Natural killer cell (primary cell): ENCODE measurements at regions not wholly inside any gene's neighbourhood (a gene's known extent, or its start where the extent isn't known, plus 50 kb on each side); places are given as distances from the start of the nearest gene placed in this dataset.

ENCODE experiments used
- ATAC-seq, 3 donors: fragments of 150-1000 bp in 2 of 3; fragments of 200-7000 bp in 1 of 3; cut with Tn5 transposase; 1 replicate in 1 of 3; 2 replicates in 2 of 3; pipeline ENCODE4 v1.10.0; 2021; ENCODE audit warnings: mild to moderate bottlenecking in 2 of 3, moderate library complexity in 2 of 3
- DNase-seq, 2 donors: peaks; one replicate each; pipeline versions ENCODE4 v3.0.0 to v3.0.0-alpha.2; 2013 to 2021; ENCODE audit warnings: mixed read lengths in 1 of 2
- H3K27ac ChIP-seq: one replicate; pipeline ENCODE4 v1.5.1; 2013; ENCODE audit warnings: mild to moderate bottlenecking, low read length
- H3K27me3 ChIP-seq: one replicate; pipeline ENCODE4 v1.6.1; 2013; ENCODE audit warnings: low read length; ENCODE audit not compliant: control insufficient read depth, insufficient read depth
- H3K36me3 ChIP-seq: one replicate; pipeline ENCODE4 v1.6.1; 2013; ENCODE audit warnings: low read length; ENCODE audit not compliant: control insufficient read depth, insufficient read depth
- H3K4me1 ChIP-seq: one replicate; pipeline ENCODE4 v1.6.1; 2013; ENCODE audit warnings: low read length; ENCODE audit not compliant: control insufficient read depth, insufficient read depth
- H3K4me3 ChIP-seq: one replicate; pipeline ENCODE4 v1.5.1; 2013; ENCODE audit warnings: low read length
- H3K9me3 ChIP-seq: one replicate; pipeline ENCODE4 v1.6.1; 2013; ENCODE audit warnings: low read length; ENCODE audit not compliant: control insufficient read depth, insufficient read depth
- H3K27ac Mint-ChIP-seq, 2 donors: one replicate each; pipeline ENCODE4 v1.8.0; 2022; ENCODE audit warnings: mild to moderate bottlenecking in 2 of 2, mixed read lengths in 2 of 2, moderate library complexity in 1 of 2
- H3K27me3 Mint-ChIP-seq, 2 donors: one replicate each; pipeline ENCODE4 v1.8.0; 2022; ENCODE audit warnings: low read depth in 2 of 2, mixed read lengths in 2 of 2
- H3K36me3 Mint-ChIP-seq: one replicate; pipeline ENCODE4 v1.8.0; 2022; ENCODE audit warnings: mixed read lengths
- H3K4me1 Mint-ChIP-seq, 2 donors: one replicate each; pipeline ENCODE4 v1.8.0; 2022; ENCODE audit warnings: mixed read lengths in 2 of 2
- H3K4me3 Mint-ChIP-seq: one replicate; pipeline ENCODE4 v1.8.0; 2022; ENCODE audit warnings: mild to moderate bottlenecking, moderate library complexity, mixed read lengths
- H3K9me3 Mint-ChIP-seq, 2 donors: one replicate each; pipeline ENCODE4 v1.8.0; 2022; ENCODE audit warnings: mixed read lengths in 2 of 2
- WGBS: methylation state at CpG from one replicate; pipeline ENCODE4 v1.1.7; 2013; ENCODE audit warnings: missing lambda C conversion rate; ENCODE audit not compliant: insufficient coverage; 5-methylcytosine and 5-hydroxymethylcytosine counted together
- intact Hi-C: fragments of 100-400 bp; cut with micrococcal nuclease; formaldehyde crosslinking; loops from one replicate; pipeline ENCODE4 v1.14.2; 2022
- TF ChIP-seq, protein P1 (sequence below): fragments of 200-600 bp; IDR thresholded peaks from one replicate; pipeline ENCODE4 v1.8.0; 2022; ENCODE audit warnings: antibody characterized with exemption

- Mint-ChIP-seq H3K27ac (peak overlapping the region in 1 of 2 donors; percentile 55), H3K9me3 (peaks cover 0 to 2% of the 10 kb centered on the region in 2 donors)
Measured at GRCh38 chr10:33795529-33795928, 461.1 kb upstream of the NRP1 start.

DNA sequence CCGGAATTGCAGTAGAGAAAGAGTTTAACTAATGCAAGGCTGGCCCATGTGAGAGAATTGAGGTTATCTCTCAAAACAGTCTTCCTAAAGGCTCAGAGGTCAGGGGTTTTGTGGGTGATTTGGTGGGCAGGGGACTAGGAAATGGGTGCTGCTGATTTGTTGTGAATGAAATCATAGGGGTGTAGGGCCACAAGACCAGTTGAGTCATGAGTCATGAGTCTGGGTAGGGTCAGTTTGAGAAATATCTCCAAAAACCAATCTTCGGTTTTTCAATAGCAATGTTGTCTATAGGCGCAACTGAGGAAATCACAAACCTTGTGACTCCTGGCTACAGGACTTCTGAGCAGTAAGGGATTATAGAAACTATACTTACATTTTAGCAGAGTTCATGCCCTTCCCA lies 460.0 kb upstream of the NRP1 start:
- peaks cover 0 to 2% of the 10 kb centered on the region in 2 donors for H3K9me3 Mint-ChIP-seq
- DNase-seq (no peak), ATAC-seq (no peak)
- Histone ChIP-seq H3K4me1 (peaks cover 22% of the 10 kb centered on the region), H3K27ac (no peak overlapping the region), H3K27me3 (no peaks in the 10 kb centered on the region), H3K4me3 (no peak overlapping the region), H3K36me3 (no peaks in the 10 kb centered on the region), H3K9me3 (no peaks in the 10 kb centered on the region)
- peaks cover 0 to 5% of the 10 kb centered on the region in 2 donors for H3K27me3 Mint-ChIP-seq
- H3K4me3 Mint-ChIP-seq = peak overlapping the region; percentile 62
- no peaks in the 10 kb centered on the region for H3K36me3 Mint-ChIP-seq
- 57% methylated on average over 1 of the region's 3 CpGs for WGBS
- H3K4me1 Mint-ChIP-seq = peaks cover 30 to 32% of the 10 kb centered on the region in 2 donors
- intact Hi-C loops = no loop called here
- TF ChIP-seq, protein P1, sequence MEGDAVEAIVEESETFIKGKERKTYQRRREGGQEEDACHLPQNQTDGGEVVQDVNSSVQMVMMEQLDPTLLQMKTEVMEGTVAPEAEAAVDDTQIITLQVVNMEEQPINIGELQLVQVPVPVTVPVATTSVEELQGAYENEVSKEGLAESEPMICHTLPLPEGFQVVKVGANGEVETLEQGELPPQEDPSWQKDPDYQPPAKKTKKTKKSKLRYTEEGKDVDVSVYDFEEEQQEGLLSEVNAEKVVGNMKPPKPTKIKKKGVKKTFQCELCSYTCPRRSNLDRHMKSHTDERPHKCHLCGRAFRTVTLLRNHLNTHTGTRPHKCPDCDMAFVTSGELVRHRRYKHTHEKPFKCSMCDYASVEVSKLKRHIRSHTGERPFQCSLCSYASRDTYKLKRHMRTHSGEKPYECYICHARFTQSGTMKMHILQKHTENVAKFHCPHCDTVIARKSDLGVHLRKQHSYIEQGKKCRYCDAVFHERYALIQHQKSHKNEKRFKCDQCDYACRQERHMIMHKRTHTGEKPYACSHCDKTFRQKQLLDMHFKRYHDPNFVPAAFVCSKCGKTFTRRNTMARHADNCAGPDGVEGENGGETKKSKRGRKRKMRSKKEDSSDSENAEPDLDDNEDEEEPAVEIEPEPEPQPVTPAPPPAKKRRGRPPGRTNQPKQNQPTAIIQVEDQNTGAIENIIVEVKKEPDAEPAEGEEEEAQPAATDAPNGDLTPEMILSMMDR = no peak
- H3K27ac Mint-ChIP-seq = no peak overlapping the region

More at GRCh38 chr10:33795529-33795928, 461.1 kb upstream of the NRP1 start:
- Histone ChIP-seq H3K27ac (no peak overlapping the region), H3K4me1 (peaks cover 22% of the 10 kb centered on the region), H3K36me3 (no peaks in the 10 kb centered on the region), H3K9me3 (no peaks in the 10 kb centered on the region), H3K4me3 (no peak overlapping the region), H3K27me3 (no peaks in the 10 kb centered on the region)
- ATAC-seq (peak; percentile 64 to 92 (median 70)), DNase-seq (no peak)
- peaks cover 0 to 5% of the 10 kb centered on the region in 2 donors for H3K27me3 Mint-ChIP-seq
- peak overlapping the region; percentile 75 for H3K4me3 Mint-ChIP-seq
- peaks cover 30 to 32% of the 10 kb centered on the region in 2 donors for H3K4me1 Mint-ChIP-seq
- intact Hi-C loops = loop anchor here (5.0 kb wide), 1 partner anchor 53 kb away; no protein-coding TSS in a partner anchor
- TF ChIP-seq, protein P1 = no peak
- H3K36me3 Mint-ChIP-seq = no peaks in the 10 kb centered on the region

- Mint-ChIP-seq H3K36me3 (no peaks in the 10 kb centered on the region), H3K9me3 (peaks cover 0 to 2% of the 10 kb centered on the region in 2 donors), H3K4me3 (peak overlapping the region; percentile 62), H3K27ac (no peak overlapping the region), H3K4me1 (peaks cover 30 to 32% of the 10 kb centered on the region in 2 donors), H3K27me3 (peaks cover 0 to 5% of the 10 kb centered on the region in 2 donors)
- TF ChIP-seq, protein P1 = no peak
- intact Hi-C loops = no loop called here
- DNase-seq = no peak
- H3K9me3 ChIP-seq = no peaks in the 10 kb centered on the region
- H3K27me3 ChIP-seq = no peaks in the 10 kb centered on the region
- WGBS = 74% methylated on average over 1 of the region's 2 CpGs
- peaks cover 22% of the 10 kb centered on the region for H3K4me1 ChIP-seq
- H3K27ac ChIP-seq = no peak overlapping the region
- H3K36me3 ChIP-seq = no peaks in the 10 kb centered on the region
- no peak overlapping the region for H3K4me3 ChIP-seq
- no peak for ATAC-seq
Measured at GRCh38 chr10:33793793-33794192, 459.3 kb upstream of the NRP1 start.

DNA sequence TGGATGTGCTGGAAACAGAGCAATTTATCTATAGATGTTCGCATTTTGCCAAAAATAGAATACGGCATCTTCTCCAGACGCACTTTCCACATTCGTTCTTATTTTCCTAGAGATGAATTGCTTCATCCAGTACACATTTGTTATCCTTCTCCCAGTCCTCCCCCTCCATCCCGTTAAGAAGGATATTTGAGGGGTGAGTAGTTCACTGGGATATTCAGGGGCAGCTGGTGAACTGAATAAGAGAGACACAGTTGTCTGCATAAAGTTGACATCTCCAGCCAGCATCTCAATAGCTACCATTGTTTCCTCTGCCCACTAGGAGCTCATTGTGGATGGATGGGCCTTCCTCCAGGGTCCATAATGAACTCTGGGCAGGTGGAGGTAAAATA lies 456.8 kb upstream of the NRP1 start:
- no peaks in the 10 kb centered on the region for H3K27me3 Mint-ChIP-seq
- WGBS = 99% methylated on average over 4 of the region's 5 CpGs
- Histone ChIP-seq H3K9me3 (no peaks in the 10 kb centered on the region), H3K4me3 (no peak overlapping the region), H3K4me1 (peaks cover 16% of the 10 kb centered on the region), H3K27ac (no peak overlapping the region), H3K27me3 (no peaks in the 10 kb centered on the region), H3K36me3 (no peaks in the 10 kb centered on the region)
- no peaks in the 10 kb centered on the region for H3K36me3 Mint-ChIP-seq
- H3K4me1 Mint-ChIP-seq = peaks cover 23 to 25% of the 10 kb centered on the region in 2 donors
- H3K9me3 Mint-ChIP-seq = peaks cover 0 to 2% of the 10 kb centered on the region in 2 donors
- intact Hi-C loops = no loop called here
- DNase-seq = no peak
- TF ChIP-seq, protein P1 = no peak
- H3K27ac Mint-ChIP-seq = no peak overlapping the region
- no peak for ATAC-seq
- H3K4me3 Mint-ChIP-seq = no peak overlapping the region
